ENCODE measurements at regions not wholly inside any gene's neighbourhood (a gene's known extent, or its start where the extent isn't known, plus 50 kb on each side); places are given as distances from the start of the nearest gene placed in this dataset.

- no peaks in the 10 kb centered on the region for H3K36me3 ChIP-seq
- H3K27ac ChIP-seq, result no peak overlapping the region
- H3K4me3 ChIP-seq, result no peak overlapping the region
- TF ChIP-seq, protein P1, sequence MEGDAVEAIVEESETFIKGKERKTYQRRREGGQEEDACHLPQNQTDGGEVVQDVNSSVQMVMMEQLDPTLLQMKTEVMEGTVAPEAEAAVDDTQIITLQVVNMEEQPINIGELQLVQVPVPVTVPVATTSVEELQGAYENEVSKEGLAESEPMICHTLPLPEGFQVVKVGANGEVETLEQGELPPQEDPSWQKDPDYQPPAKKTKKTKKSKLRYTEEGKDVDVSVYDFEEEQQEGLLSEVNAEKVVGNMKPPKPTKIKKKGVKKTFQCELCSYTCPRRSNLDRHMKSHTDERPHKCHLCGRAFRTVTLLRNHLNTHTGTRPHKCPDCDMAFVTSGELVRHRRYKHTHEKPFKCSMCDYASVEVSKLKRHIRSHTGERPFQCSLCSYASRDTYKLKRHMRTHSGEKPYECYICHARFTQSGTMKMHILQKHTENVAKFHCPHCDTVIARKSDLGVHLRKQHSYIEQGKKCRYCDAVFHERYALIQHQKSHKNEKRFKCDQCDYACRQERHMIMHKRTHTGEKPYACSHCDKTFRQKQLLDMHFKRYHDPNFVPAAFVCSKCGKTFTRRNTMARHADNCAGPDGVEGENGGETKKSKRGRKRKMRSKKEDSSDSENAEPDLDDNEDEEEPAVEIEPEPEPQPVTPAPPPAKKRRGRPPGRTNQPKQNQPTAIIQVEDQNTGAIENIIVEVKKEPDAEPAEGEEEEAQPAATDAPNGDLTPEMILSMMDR (IDR thresholded peaks at IDR 0.05), result no peak
- H3K27me3 ChIP-seq, result peaks cover 0 to 4% (median 0%) of the 10 kb centered on the region in 7 donors
- peaks cover 0 to 11% (median 3%) of the 10 kb centered on the region in 11 donors for H3K9me3 ChIP-seq
- ATAC-seq, result no peak
- no peaks in the 10 kb centered on the region for H3K4me1 ChIP-seq
- intact Hi-C loops (cut with DNase I), result no loop called here
- no peak for DNase-seq
- 88 to 89% methylated on average over 1 of the region's 1 CpG for WGBS, 2 donors
Measured at GRCh38 chr14:36083317-36083716, 93.2 kb downstream of the PTCSC3 start.

- Histone ChIP-seq H3K27ac (no peak overlapping the region), H3K36me3 (no peaks in the 10 kb centered on the region), H3K4me1 (no peaks in the 10 kb centered on the region), H3K27me3 (peaks cover 0 to 24% (median 9%) of the 10 kb centered on the region in 7 donors), H3K9me3 (peaks cover 0 to 23% (median 3%) of the 10 kb centered on the region in 11 donors), H3K4me3 (no peak overlapping the region)
- TF ChIP-seq, protein P1 (IDR thresholded peaks at IDR 0.05), result no peak
- intact Hi-C loops (cut with DNase I), result loop anchor here in 3 of 10 donors (10.0 kb wide), 3 partner anchors 193 to 477 kb away; partner anchors contain the start of gene NKX2-1 (in 1 of the 3)
- DNase-seq (no peak), ATAC-seq (no peak)
Measured at GRCh38 chr14:36078080-36078479, 98.4 kb downstream of the PTCSC3 start.

DNA sequence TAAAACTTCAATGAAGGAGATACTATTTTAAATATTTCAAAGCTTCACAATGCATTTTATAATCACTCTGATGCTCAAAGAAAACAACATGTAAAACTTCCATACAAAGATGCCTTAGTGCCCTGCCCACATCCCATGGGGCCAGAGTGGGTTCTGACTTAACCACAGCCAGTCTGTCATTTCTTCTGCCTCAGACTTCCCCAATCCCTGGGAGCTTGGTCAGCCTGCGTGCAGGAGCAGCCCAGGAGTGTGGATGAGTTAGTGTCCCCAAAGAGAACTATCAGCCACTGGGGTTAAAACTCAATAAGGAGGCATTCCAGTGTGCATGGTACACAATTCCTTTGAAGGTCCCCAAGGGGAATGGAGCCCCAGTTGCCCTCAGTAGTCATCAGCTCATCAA, 100.3 kb downstream of the PTCSC3 start:
- no peak for DNase-seq
- Histone ChIP-seq H3K27ac (no peak overlapping the region), H3K36me3 (no peaks in the 10 kb centered on the region), H3K4me3 (no peak overlapping the region), H3K4me1 (no peaks in the 10 kb centered on the region), H3K27me3 (peaks cover 0 to 42% (median 21%) of the 10 kb centered on the region in 7 donors), H3K9me3 (peaks cover 0 to 23% (median 3%) of the 10 kb centered on the region in 11 donors)
- intact Hi-C loops (cut with DNase I), result loop anchor here in 3 of 10 donors (10.0 kb wide), 3 partner anchors 191 to 479 kb away; partner anchors contain the start of gene NKX2-1 (in 1 of the 3)
- 58 to 72% methylated on average over 1 of the region's 1 CpG for WGBS, 2 donors
- ATAC-seq, result no peak
- TF ChIP-seq, protein P1 (IDR thresholded peaks at IDR 0.05), result no peak

- Histone ChIP-seq H3K27me3 (peaks cover 0 to 49% (median 21%) of the 10 kb centered on the region in 7 donors), H3K36me3 (no peaks in the 10 kb centered on the region), H3K27ac (no peak overlapping the region), H3K4me1 (no peaks in the 10 kb centered on the region), H3K9me3 (peaks cover 0 to 23% (median 3%) of the 10 kb centered on the region in 11 donors), H3K4me3 (no peak overlapping the region)
- no peak for ATAC-seq
- TF ChIP-seq, protein P1 (IDR thresholded peaks at IDR 0.05), result no peak
- no peak for DNase-seq
- 73 to 80% methylated on average over 7 of the region's 7 CpGs for WGBS, 2 donors
- intact Hi-C loops (cut with DNase I), result loop anchor here in 3 of 10 donors (10.0 kb wide), 3 partner anchors 190 to 480 kb away; partner anchors contain the start of gene NKX2-1 (in 1 of the 3)
Measured at GRCh38 chr14:36075203-36075602, 101.3 kb downstream of the PTCSC3 start.
